ENCODE measurements at regions not wholly inside any gene's neighbourhood (a gene's known extent, or its start where the extent isn't known, plus 50 kb on each side); places are given as distances from the start of the nearest gene placed in this dataset.

- intact Hi-C loops (cut with DNase I) = no loop called here
Measured at GRCh38 chr20:12372557-12372956, 454.9 kb downstream of the BTBD3 start.

DNA sequence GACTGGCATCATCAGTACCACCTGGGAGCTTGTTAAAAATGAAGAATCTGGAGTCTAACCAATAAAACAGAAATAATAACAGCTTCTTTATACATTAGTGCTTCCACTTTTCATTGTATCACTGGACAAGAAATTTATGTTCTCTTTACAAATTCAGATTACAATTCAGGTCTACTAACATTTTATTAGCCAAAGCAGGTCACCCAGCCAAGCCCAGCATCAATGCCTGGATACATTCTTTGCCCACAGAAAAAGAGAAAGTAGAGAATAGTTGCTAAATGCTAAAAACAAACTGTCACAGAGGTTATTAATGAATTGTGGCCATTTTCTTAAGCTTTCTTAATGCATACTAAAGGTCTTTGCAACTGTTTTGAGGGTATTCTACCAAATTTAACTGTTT lies 458.3 kb downstream of the BTBD3 start:
- Histone ChIP-seq H3K4me3 (no peak overlapping the region), H3K36me3 (no peaks in the 10 kb centered on the region), H3K27ac (replicated peaks in 1 of 4) (no peak overlapping the region), H3K4me1 (no peaks in the 10 kb centered on the region), H3K27me3 (no peaks in the 10 kb centered on the region), H3K9me3 (no peaks in the 10 kb centered on the region)
- intact Hi-C loops (cut with DNase I) = no loop called here
- DNase-seq (ENCODE audit: extremely low spot score) = no peak
- no peak for TF ChIP-seq POLR2AphosphoS5 (IDR thresholded peaks at IDR 0.05)
- no peak for TF ChIP-seq POLR2A (IDR thresholded peaks at IDR 0.05; ENCODE audit: low read depth)
- no peak for TF ChIP-seq EP300 (IDR thresholded peaks at IDR 0.05)
- TF ChIP-seq, protein P1, sequence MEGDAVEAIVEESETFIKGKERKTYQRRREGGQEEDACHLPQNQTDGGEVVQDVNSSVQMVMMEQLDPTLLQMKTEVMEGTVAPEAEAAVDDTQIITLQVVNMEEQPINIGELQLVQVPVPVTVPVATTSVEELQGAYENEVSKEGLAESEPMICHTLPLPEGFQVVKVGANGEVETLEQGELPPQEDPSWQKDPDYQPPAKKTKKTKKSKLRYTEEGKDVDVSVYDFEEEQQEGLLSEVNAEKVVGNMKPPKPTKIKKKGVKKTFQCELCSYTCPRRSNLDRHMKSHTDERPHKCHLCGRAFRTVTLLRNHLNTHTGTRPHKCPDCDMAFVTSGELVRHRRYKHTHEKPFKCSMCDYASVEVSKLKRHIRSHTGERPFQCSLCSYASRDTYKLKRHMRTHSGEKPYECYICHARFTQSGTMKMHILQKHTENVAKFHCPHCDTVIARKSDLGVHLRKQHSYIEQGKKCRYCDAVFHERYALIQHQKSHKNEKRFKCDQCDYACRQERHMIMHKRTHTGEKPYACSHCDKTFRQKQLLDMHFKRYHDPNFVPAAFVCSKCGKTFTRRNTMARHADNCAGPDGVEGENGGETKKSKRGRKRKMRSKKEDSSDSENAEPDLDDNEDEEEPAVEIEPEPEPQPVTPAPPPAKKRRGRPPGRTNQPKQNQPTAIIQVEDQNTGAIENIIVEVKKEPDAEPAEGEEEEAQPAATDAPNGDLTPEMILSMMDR (IDR thresholded peaks at IDR 0.05) = no peak

More at GRCh38 chr20:12372557-12372956, 454.9 kb downstream of the BTBD3 start:
- Histone ChIP-seq H3K36me3 (no peaks in the 10 kb centered on the region), H3K4me1 (no peaks in the 10 kb centered on the region), H3K9me3 (no peaks in the 10 kb centered on the region), H3K27ac (replicated peaks in 1 of 4) (no peak overlapping the region), H3K27me3 (no peaks in the 10 kb centered on the region), H3K4me3 (no peak overlapping the region)
- WGBS = 81% methylated on average over 1 of the region's 1 CpG
- no peak for TF ChIP-seq POLR2A (IDR thresholded peaks at IDR 0.05; ENCODE audit: low read depth)
- TF ChIP-seq EP300 (IDR thresholded peaks at IDR 0.05) = no peak
- TF ChIP-seq, protein P1 (IDR thresholded peaks at IDR 0.05) = no peak
- TF ChIP-seq POLR2AphosphoS5 (IDR thresholded peaks at IDR 0.05) = no peak
- DNase-seq (ENCODE audit: extremely low spot score) = no peak

GRCh38 chr20:12383821-12384220 lies 466.1 kb downstream of the BTBD3 start:
- intact Hi-C loops (cut with DNase I) = no loop called here
- no peak for TF ChIP-seq EP300 (IDR thresholded peaks at IDR 0.05)
- no peak for TF ChIP-seq POLR2AphosphoS5 (IDR thresholded peaks at IDR 0.05)
- no peak for TF ChIP-seq POLR2A (IDR thresholded peaks at IDR 0.05; ENCODE audit: low read depth)
- TF ChIP-seq, protein P1 (IDR thresholded peaks at IDR 0.05) = no peak
- H3K27ac ChIP-seq (replicated peaks in 1 of 4) = peak overlapping the region in 2 of 4 donors; percentile 28 to 37
- H3K4me1 ChIP-seq = peaks cover 0 to 8% (median 4%) of the 10 kb centered on the region in 4 donors
- H3K9me3 ChIP-seq = no peaks in the 10 kb centered on the region
- no peaks in the 10 kb centered on the region for H3K36me3 ChIP-seq
- no peaks in the 10 kb centered on the region for H3K27me3 ChIP-seq
- H3K4me3 ChIP-seq = no peak overlapping the region
- 75% methylated on average over 1 of the region's 1 CpG for WGBS
- no peak for DNase-seq (ENCODE audit: extremely low spot score)

- H3K9me3 ChIP-seq = no peaks in the 10 kb centered on the region
- H3K27ac ChIP-seq (replicated peaks in 1 of 4) = no peak overlapping the region
- TF ChIP-seq POLR2AphosphoS5 (IDR thresholded peaks at IDR 0.05) = no peak
- 46% methylated on average over 3 of the region's 3 CpGs for WGBS
- no peak for DNase-seq (ENCODE audit: extremely low spot score)
- intact Hi-C loops (cut with DNase I) = no loop called here
- H3K27me3 ChIP-seq = no peaks in the 10 kb centered on the region
- no peaks in the 10 kb centered on the region for H3K36me3 ChIP-seq
- H3K4me3 ChIP-seq = no peak overlapping the region
- peaks cover 0 to 8% (median 4%) of the 10 kb centered on the region in 4 donors for H3K4me1 ChIP-seq
Measured at GRCh38 chr20:12386821-12387220, 469.1 kb downstream of the BTBD3 start.

DNA sequence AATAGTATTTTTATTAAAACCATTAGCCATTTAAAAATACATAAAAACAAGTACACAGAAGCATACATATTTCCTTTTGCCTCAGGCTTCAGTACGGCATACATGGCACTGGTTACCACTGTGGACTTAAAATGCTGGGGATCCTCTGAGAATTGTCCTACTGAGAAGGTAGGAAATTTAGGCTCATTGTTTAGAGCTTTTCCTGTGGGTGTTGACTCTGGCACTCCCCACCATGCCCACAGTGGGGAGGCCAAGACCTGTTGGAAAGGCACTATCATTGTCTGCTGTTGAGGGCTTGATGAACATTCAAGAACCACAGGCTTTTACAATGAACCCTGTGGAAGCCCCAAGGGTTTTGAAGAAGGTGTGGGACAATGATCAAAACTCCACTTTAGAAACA lies 473.4 kb downstream of the BTBD3 start:
- H3K9me3 ChIP-seq = no peaks in the 10 kb centered on the region
- DNase-seq (ENCODE audit: extremely low spot score) = peak; percentile 34
- no peaks in the 10 kb centered on the region for H3K4me1 ChIP-seq
- H3K27ac ChIP-seq (replicated peaks in 1 of 4) = no peak overlapping the region
- TF ChIP-seq, protein P1 (IDR thresholded peaks at IDR 0.05) = no peak
- TF ChIP-seq POLR2AphosphoS5 (IDR thresholded peaks at IDR 0.05) = no peak
- TF ChIP-seq EP300 (IDR thresholded peaks at IDR 0.05) = no peak
- no peak for TF ChIP-seq POLR2A (IDR thresholded peaks at IDR 0.05; ENCODE audit: low read depth)
- 68% methylated on average over 1 of the region's 1 CpG for WGBS
- H3K4me3 ChIP-seq = no peak overlapping the region
- no peaks in the 10 kb centered on the region for H3K36me3 ChIP-seq
- H3K27me3 ChIP-seq = no peaks in the 10 kb centered on the region
- intact Hi-C loops (cut with DNase I) = no loop called here
